GM12872 (cell line): ENCODE measurements at regions not wholly inside any gene's neighbourhood (a gene's known extent, or its start where the extent isn't known, plus 50 kb on each side); places are given as distances from the start of the nearest gene placed in this dataset.

Source experiments
- TF ChIP-seq, protein P1 (sequence below): IDR thresholded peaks from 3 replicates; pipeline ENCODE4 v1.5.1; 2011; ENCODE audit warnings: low read depth, mild to moderate bottlenecking, low read length, moderate library complexity; ENCODE audit not compliant: insufficient read depth

DNA sequence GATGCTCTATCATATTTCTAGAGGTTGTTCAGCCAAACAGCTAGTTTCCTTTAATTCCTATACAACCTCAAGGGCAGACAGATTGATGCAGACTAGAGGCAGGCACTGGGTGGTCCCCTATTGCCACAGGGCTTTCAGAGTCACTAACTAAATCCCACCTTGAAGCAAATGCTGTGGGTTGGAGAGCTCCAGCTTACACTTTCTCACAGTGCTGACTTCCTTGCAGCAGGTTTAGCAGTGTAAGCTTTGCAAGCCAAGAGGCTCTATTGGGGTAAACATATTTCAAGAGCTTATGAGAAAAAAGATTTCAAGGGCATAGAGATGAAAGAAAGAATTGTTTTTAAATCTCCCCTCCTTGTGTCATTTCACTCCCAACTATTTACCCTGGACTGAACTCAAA is 366.5 kb upstream of the CRIM1 start:
- TF ChIP-seq, protein P1, sequence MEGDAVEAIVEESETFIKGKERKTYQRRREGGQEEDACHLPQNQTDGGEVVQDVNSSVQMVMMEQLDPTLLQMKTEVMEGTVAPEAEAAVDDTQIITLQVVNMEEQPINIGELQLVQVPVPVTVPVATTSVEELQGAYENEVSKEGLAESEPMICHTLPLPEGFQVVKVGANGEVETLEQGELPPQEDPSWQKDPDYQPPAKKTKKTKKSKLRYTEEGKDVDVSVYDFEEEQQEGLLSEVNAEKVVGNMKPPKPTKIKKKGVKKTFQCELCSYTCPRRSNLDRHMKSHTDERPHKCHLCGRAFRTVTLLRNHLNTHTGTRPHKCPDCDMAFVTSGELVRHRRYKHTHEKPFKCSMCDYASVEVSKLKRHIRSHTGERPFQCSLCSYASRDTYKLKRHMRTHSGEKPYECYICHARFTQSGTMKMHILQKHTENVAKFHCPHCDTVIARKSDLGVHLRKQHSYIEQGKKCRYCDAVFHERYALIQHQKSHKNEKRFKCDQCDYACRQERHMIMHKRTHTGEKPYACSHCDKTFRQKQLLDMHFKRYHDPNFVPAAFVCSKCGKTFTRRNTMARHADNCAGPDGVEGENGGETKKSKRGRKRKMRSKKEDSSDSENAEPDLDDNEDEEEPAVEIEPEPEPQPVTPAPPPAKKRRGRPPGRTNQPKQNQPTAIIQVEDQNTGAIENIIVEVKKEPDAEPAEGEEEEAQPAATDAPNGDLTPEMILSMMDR, result no peak

DNA sequence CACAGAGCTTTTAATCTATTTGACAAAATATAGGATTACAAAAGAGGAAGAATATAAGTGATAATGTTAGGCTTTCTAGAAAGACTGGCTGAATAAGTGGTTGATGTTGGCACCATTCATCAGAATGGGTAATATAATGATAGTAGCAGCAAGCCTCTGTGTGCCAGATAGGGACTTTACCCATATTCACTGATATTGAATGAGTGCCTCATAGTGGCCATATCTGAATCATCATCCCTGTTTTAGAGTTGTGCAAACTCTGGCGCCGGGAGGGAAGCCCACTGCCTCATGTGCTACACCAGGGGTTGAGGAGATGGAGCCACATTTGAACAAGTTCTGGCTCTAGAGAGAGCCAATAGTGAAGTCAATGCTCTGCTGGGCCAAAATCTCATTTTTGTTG is 368.7 kb upstream of the CRIM1 start:
- TF ChIP-seq, protein P1, result 0 out of 3 replicates have a peak, but pooled peaks have one; percentile 2

DNA sequence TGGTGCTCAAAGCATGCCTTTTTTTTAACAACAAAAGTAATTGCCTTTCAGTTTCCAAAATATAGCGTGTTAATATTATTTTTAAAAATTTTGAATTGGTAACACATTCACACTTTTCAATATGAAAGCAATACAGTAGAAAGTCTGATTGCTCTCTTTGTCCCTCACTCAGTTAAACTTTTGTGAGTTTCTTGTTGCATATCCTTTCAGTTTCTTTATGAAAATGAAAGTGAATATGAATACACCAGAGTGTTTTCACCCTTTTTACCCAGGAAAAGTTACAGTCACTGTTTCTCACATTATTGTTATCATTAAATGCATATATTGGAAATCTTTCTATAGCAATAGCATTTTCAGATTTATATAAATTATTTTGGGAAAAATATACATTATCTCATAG is 377.4 kb upstream of the CRIM1 start:
- TF ChIP-seq, protein P1, result no peak

DNA sequence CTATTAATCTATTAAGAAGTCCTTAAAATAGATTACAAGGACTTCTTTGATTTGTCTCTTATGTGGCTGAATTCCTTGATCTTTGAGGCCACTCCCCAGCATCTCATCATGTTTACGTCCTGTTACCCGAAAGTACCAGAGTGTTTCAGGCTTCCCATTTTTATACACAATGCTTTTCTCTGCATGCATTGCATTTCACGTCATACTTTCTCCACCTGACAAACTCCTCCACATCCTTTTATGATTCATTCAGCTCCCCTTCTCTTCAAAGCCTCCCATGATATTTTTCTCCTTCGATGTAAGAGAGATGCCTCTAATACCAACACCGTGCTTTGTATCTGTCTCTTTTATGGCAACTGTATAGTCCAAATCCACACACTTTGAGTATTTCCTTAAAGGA is 379.0 kb upstream of the CRIM1 start:
- TF ChIP-seq, protein P1, result no peak

DNA sequence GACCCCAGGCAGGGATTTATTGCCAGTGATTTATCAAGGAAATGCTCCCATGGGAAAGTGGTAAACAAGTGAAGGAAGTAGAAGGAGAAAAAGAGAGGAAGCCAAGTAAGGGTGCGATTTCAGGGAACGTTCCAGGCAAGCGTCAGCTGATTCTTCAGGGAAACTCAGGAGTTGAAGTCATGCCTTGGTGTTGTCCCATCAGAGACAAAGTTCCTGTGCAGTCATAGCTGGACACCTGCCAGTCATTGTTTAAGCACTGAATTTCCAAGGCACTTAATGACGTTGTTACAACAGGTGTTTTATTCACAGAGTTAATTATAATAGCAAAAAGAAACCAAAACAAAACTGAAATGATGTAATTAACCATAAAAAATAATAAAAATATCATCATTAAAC is 381.8 kb upstream of the CRIM1 start:
- TF ChIP-seq, protein P1, result no peak

DNA sequence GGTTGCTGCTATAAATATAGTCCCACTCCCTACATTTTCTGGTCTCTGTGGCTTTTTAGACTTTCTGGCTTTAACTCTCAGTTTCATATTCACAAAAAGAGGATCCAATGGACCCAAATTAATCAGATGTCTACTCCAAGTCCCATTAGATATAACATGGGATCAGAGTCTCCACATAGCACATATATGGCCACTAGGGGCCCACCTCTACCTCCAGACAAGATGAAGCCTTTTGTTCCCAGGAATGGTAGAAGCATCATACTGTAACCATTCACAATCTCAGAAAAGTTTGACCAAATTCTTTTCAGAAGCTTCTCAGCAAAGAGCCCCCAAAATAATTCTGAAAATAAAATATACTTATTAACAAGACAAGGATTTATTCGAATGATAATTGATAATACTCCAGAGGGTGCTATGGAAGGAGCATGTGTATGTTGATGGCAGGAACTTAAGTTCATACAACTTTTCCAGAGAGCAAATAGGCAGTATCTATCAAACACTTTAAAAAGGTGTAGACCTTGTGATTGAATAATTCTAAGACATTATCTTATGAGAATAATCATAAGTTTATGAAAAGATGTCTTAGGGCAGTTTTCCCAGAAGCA is 382.3 kb upstream of the CRIM1 start:
- TF ChIP-seq, protein P1, result peak; percentile 77

DNA sequence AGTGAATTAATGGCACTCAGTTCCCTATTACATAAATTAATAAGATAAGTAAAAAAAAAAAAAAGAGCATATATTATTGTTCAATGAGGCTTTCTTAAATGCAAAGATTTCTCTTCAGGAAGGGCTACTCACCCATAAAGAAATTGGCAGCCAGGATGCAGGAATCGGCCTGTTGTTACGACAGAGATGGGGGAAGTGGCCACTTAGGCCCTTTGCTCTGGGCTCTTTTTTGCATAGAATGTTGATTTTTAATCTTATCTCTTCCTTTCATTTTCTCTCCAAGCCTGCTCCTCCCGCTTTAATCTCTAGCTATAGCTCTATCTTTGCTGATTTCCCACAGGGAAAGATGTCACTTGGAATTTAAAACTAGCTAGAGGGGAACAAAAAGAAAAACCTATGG is 391.8 kb upstream of the CRIM1 start:
- TF ChIP-seq, protein P1, result no peak
